KMS-11 (cell line): ENCODE measurements at regions not wholly inside any gene's neighbourhood (a gene's known extent, or its start where the extent isn't known, plus 50 kb on each side); places are given as distances from the start of the nearest gene placed in this dataset.

Experiments
- H2AFZ ChIP-seq: fragments of 200-600 bp; sonication (generic); 2 replicates; pipeline ENCODE4 v1.6.1; 2016; ENCODE audit warnings: antibody characterized with exemption, mixed run types, low read depth
- H3K27ac ChIP-seq: fragments of 200-600 bp; sonication (generic); 2 replicates; pipeline ENCODE4 v1.6.1; 2016; ENCODE audit warnings: mild to moderate bottlenecking, mixed run types
- H3K27me3 ChIP-seq: fragments of 200-600 bp; sonication (generic); 2 replicates; pipeline ENCODE4 v1.6.1; 2017; ENCODE audit warnings: mild to moderate bottlenecking, low read depth, mixed run types, moderate library complexity; ENCODE audit not compliant: insufficient read depth
- H3K36me3 ChIP-seq: fragments of 200-600 bp; sonication (generic); 2 replicates; pipeline ENCODE4 v1.6.1; 2017; ENCODE audit warnings: mild to moderate bottlenecking, mixed run types; ENCODE audit not compliant: insufficient read depth
- H3K4me1 ChIP-seq: fragments of 200-600 bp; sonication (generic); 2 replicates; pipeline ENCODE4 v1.6.1; 2016; ENCODE audit warnings: mild to moderate bottlenecking, low read depth, mixed run types; ENCODE audit not compliant: poor library complexity, severe bottlenecking
- H3K4me2 ChIP-seq: fragments of 200-600 bp; sonication (generic); 2 replicates; pipeline ENCODE4 v1.7.0; 2016; ENCODE audit warnings: mild to moderate bottlenecking, mixed run types
- H3K4me3 ChIP-seq: fragments of 200-600 bp; sonication (generic); IDR thresholded peaks from 2 replicates; pipeline ENCODE4 v1.6.1; 2017; ENCODE audit warnings: low read depth, low read length, mixed read lengths; ENCODE audit not compliant: insufficient read depth
- H3K79me2 ChIP-seq: fragments of 200-600 bp; sonication (generic); 2 replicates; pipeline ENCODE4 v1.6.1; 2016; ENCODE audit warnings: low read depth, mixed run types; ENCODE audit not compliant: insufficient read depth
- H3K9ac ChIP-seq: fragments of 200-600 bp; sonication (generic); 2 replicates; pipeline ENCODE4 v1.6.1; 2016; ENCODE audit warnings: mild to moderate bottlenecking, mixed run types
- H4K20me1 ChIP-seq: fragments of 200-600 bp; sonication (generic); 2 replicates; pipeline ENCODE4 v1.6.1; 2016; ENCODE audit warnings: mild to moderate bottlenecking, mixed run types; ENCODE audit not compliant: insufficient read depth
- CTCF ChIP-seq: fragments of 200-600 bp; sonication (generic); conservative IDR thresholded peaks from 2 replicates; pipeline ENCODE4 v1.6.1; 2017; ENCODE audit warnings: low read depth, mild to moderate bottlenecking, antibody characterized with exemption, low read length, moderate library complexity, mixed read lengths

GRCh38 chr15:53110999-53111398 lies 320.9 kb upstream of the ONECUT1 start:
- H3K9ac ChIP-seq: no peak overlapping the region
- no peak overlapping the region for H3K4me3 ChIP-seq
- H3K27ac ChIP-seq: no peak overlapping the region

GRCh38 chr15:53108319-53108718 lies 318.2 kb upstream of the ONECUT1 start:
- H3K27ac ChIP-seq: no peak overlapping the region
- no peak overlapping the region for H2AFZ ChIP-seq
- no peaks in the 10 kb centered on the region for H3K4me1 ChIP-seq
- no peak for TF ChIP-seq CTCF
- no peak overlapping the region for H3K4me3 ChIP-seq
- H3K27me3 ChIP-seq: no peaks in the 10 kb centered on the region
- H3K9ac ChIP-seq: no peak overlapping the region
- no peak overlapping the region for H3K4me2 ChIP-seq
- H3K36me3 ChIP-seq: no peaks in the 10 kb centered on the region
- no peaks in the 10 kb centered on the region for H4K20me1 ChIP-seq
- no peaks in the 10 kb centered on the region for H3K79me2 ChIP-seq

More at GRCh38 chr15:53110999-53111398, 320.9 kb upstream of the ONECUT1 start:
- Histone ChIP-seq H3K4me1 (no peaks in the 10 kb centered on the region), H3K27me3 (no peaks in the 10 kb centered on the region), H3K79me2 (no peaks in the 10 kb centered on the region), H3K36me3 (no peaks in the 10 kb centered on the region), H3K4me2 (no peak overlapping the region), H2AFZ (no peak overlapping the region), H4K20me1 (no peaks in the 10 kb centered on the region)
- no peak for TF ChIP-seq CTCF

- Histone ChIP-seq H3K27ac (no peak overlapping the region), H3K9ac (no peak overlapping the region), H4K20me1 (no peaks in the 10 kb centered on the region), H3K79me2 (no peaks in the 10 kb centered on the region), H3K4me1 (no peaks in the 10 kb centered on the region), H2AFZ (no peak overlapping the region), H3K4me2 (no peak overlapping the region), H3K36me3 (no peaks in the 10 kb centered on the region), H3K4me3 (no peak overlapping the region), H3K27me3 (no peaks in the 10 kb centered on the region)
- no peak for TF ChIP-seq CTCF
These were observed 317.7 kb upstream of the ONECUT1 start for GRCh38 chr15:53107855-53108254.

GRCh38 chr15:53106505-53107286 lies 316.6 kb upstream of the ONECUT1 start:
- no peak overlapping the region for H3K27ac ChIP-seq
- no peak for TF ChIP-seq CTCF
- no peaks in the 10 kb centered on the region for H3K4me1 ChIP-seq
- H3K36me3 ChIP-seq: no peaks in the 10 kb centered on the region
- H2AFZ ChIP-seq: no peak overlapping the region
- H3K9ac ChIP-seq: no peak overlapping the region
- no peaks in the 10 kb centered on the region for H3K79me2 ChIP-seq
- H3K4me2 ChIP-seq: no peak overlapping the region
- H4K20me1 ChIP-seq: no peaks in the 10 kb centered on the region
- no peak overlapping the region for H3K4me3 ChIP-seq
- no peaks in the 10 kb centered on the region for H3K27me3 ChIP-seq
